ENCODE measurements at regions not wholly inside any gene's neighbourhood (a gene's known extent, or its start where the extent isn't known, plus 50 kb on each side); places are given as distances from the start of the nearest gene placed in this dataset.
A peak's percentile ranks its signal among the peaks of the same experiment; 100 is the strongest.

GRCh38 chrX:131729295-131729694 lies 185.4 kb downstream of the OR13H1 start:
- DNase-seq (ENCODE audit: low read depth), result no peak
- H3K4me3 ChIP-seq (ENCODE audit: low read depth, low read length), result peak overlapping the region; percentile 35
- H3K27me3 ChIP-seq (ENCODE audit: control insufficient read depth, insufficient read depth, low read length), result no peaks in the 10 kb centered on the region
- no peaks in the 10 kb centered on the region for H3K36me3 ChIP-seq (ENCODE audit: control insufficient read depth, insufficient read depth, low read length)
- TF ChIP-seq CTCF (IDR thresholded peaks at IDR 0.05; ENCODE audit: insufficient read depth, low read length, poor library complexity, severe bottlenecking), result peak; percentile 2

GRCh38 chrX:131734621-131735020 lies 190.7 kb downstream of the OR13H1 start:
- TF ChIP-seq CTCF (IDR thresholded peaks at IDR 0.05; ENCODE audit: insufficient read depth, low read length, poor library complexity, severe bottlenecking), result no peak
- no peak for DNase-seq (ENCODE audit: low read depth)
- no peak overlapping the region for H3K4me3 ChIP-seq (ENCODE audit: low read depth, low read length)

GRCh38 chrX:131735127-131735526 lies 191.3 kb downstream of the OR13H1 start:
- no peak for TF ChIP-seq CTCF (IDR thresholded peaks at IDR 0.05; ENCODE audit: insufficient read depth, low read length, poor library complexity, severe bottlenecking)
- no peaks in the 10 kb centered on the region for H3K36me3 ChIP-seq (ENCODE audit: control insufficient read depth, insufficient read depth, low read length)
- DNase-seq (ENCODE audit: low read depth), result no peak
- H3K4me3 ChIP-seq (ENCODE audit: low read depth, low read length), result no peak overlapping the region
- no peaks in the 10 kb centered on the region for H3K27me3 ChIP-seq (ENCODE audit: control insufficient read depth, insufficient read depth, low read length)

More at GRCh38 chrX:131734621-131735020, 190.7 kb downstream of the OR13H1 start:
- Histone ChIP-seq H3K36me3 (ENCODE audit: control insufficient read depth, insufficient read depth, low read length) (no peaks in the 10 kb centered on the region), H3K27me3 (ENCODE audit: control insufficient read depth, insufficient read depth, low read length) (no peaks in the 10 kb centered on the region)

- no peak for TF ChIP-seq CTCF (IDR thresholded peaks at IDR 0.05; ENCODE audit: insufficient read depth, low read length, poor library complexity, severe bottlenecking)
- Histone ChIP-seq H3K36me3 (ENCODE audit: control insufficient read depth, insufficient read depth, low read length) (no peaks in the 10 kb centered on the region), H3K4me3 (ENCODE audit: low read depth, low read length) (no peak overlapping the region), H3K27me3 (ENCODE audit: control insufficient read depth, insufficient read depth, low read length) (no peaks in the 10 kb centered on the region)
- no peak for DNase-seq (ENCODE audit: low read depth)
Observed at GRCh38 chrX:131739823-131740222, 195.9 kb downstream of the OR13H1 start.

GRCh38 chrX:131741103-131741581 lies 197.3 kb downstream of the OR13H1 start:
- DNase-seq (ENCODE audit: low read depth), result no peak
- TF ChIP-seq CTCF (IDR thresholded peaks at IDR 0.05; ENCODE audit: insufficient read depth, low read length, poor library complexity, severe bottlenecking), result peak; percentile 19
- H3K27me3 ChIP-seq (ENCODE audit: control insufficient read depth, insufficient read depth, low read length), result no peaks in the 10 kb centered on the region
- H3K4me3 ChIP-seq (ENCODE audit: low read depth, low read length), result peak overlapping the region; percentile 35
- no peaks in the 10 kb centered on the region for H3K36me3 ChIP-seq (ENCODE audit: control insufficient read depth, insufficient read depth, low read length)

- no peak for DNase-seq (ENCODE audit: low read depth)
- Histone ChIP-seq H3K4me3 (ENCODE audit: low read depth, low read length) (no peak overlapping the region), H3K27me3 (ENCODE audit: control insufficient read depth, insufficient read depth, low read length) (no peaks in the 10 kb centered on the region), H3K36me3 (ENCODE audit: control insufficient read depth, insufficient read depth, low read length) (no peaks in the 10 kb centered on the region)
- TF ChIP-seq CTCF (IDR thresholded peaks at IDR 0.05; ENCODE audit: insufficient read depth, low read length, poor library complexity, severe bottlenecking), result no peak
Observed at GRCh38 chrX:131745942-131746489, 202.1 kb downstream of the OR13H1 start.
